IMR-90 (cell line): ENCODE measurements at regions not wholly inside any gene's neighbourhood (a gene's known extent, or its start where the extent isn't known, plus 50 kb on each side); places are given as distances from the start of the nearest gene placed in this dataset.

ENCODE experiments used
- ATAC-seq: fragments of 200-7000 bp; cut with Tn5 transposase; 2 replicates; pipeline ENCODE4 v1.9.1; 2020; ENCODE audit warnings: low read depth, mild to moderate bottlenecking, moderate library complexity
- BruUV-seq: library from RNA; stranded (reverse); fragments of 400-500 nt; replicated peaks from 2 replicates; lab custom pipeline; 2021; lab: Mats Ljungman, UMichigan
- CTCF ChIA-PET: fragments of 300-600 bp; formaldehyde crosslinking; extraction: SDS; loops from one replicate; lab custom pipeline; 2021; ENCODE audit warnings: antibody characterized with exemption; lab: Yijun Ruan, JAX
- POLR2A ChIA-PET: fragments of 300-600 bp; sonication (Branson Sonifier 250); formaldehyde crosslinking; loops from one replicate; lab custom pipeline; 2022; ENCODE audit warnings: antibody characterized with exemption; ENCODE audit not compliant: unreplicated experiment; lab: Charles Lee
- DNase-seq: peaks from one replicate; pipeline ENCODE4 v3.0.0; 2013
- H2AFZ ChIP-seq: replicated peaks from 2 replicates; pipeline ENCODE3; 2013; ENCODE audit warnings: low read length, mild to moderate bottlenecking; ENCODE audit not compliant: poor library complexity
- H2AK5ac ChIP-seq: 2 replicates; pipeline ENCODE4 v1.6.1; 2013; ENCODE audit warnings: low read depth, low read length, inconsistent platforms
- H2AK9ac ChIP-seq: replicated peaks from 2 replicates; pipeline ENCODE3; 2013; ENCODE audit warnings: mild to moderate bottlenecking, low read depth, low read length, moderate library complexity; ENCODE audit not compliant: poor library complexity
- H2BK120ac ChIP-seq: 2 replicates; pipeline ENCODE4 v1.6.1; 2013; ENCODE audit warnings: low read depth, low read length, inconsistent platforms
- H2BK15ac ChIP-seq: 3 replicates; pipeline ENCODE4 v1.6.1; 2013; ENCODE audit warnings: low read depth, low read length, inconsistent platforms
- H2BK20ac ChIP-seq: 2 replicates; pipeline ENCODE4 v1.6.1; 2013; ENCODE audit warnings: low read depth, mild to moderate bottlenecking, inconsistent platforms, low read length, moderate library complexity
- H2BK5ac ChIP-seq: 2 replicates; pipeline ENCODE4 v1.6.1; 2013; ENCODE audit warnings: mild to moderate bottlenecking, low read depth, low read length, inconsistent platforms; ENCODE audit not compliant: poor library complexity, severe bottlenecking
- H3K14ac ChIP-seq: replicated peaks from 2 replicates; pipeline ENCODE4 v1.6.1; 2013; ENCODE audit warnings: low read depth, low read length, inconsistent platforms
- H3K18ac ChIP-seq: 2 replicates; pipeline ENCODE4 v1.6.1; 2013; ENCODE audit warnings: low read depth, low read length, control low read depth
- H3K23ac ChIP-seq: 2 replicates; pipeline ENCODE4 v1.6.1; 2013; ENCODE audit warnings: low read depth, low read length, inconsistent platforms
- H3K27ac ChIP-seq: 2 replicates; pipeline ENCODE4 v1.5.1; 2013; ENCODE audit warnings: mild to moderate bottlenecking, control low read depth, low read length; ENCODE audit not compliant: insufficient read depth
- H3K27me3 ChIP-seq: 2 replicates; pipeline ENCODE4 v1.6.1; 2013; ENCODE audit warnings: low read length; ENCODE audit not compliant: control insufficient read depth, insufficient read depth
- H3K36me3 ChIP-seq: 2 replicates; pipeline ENCODE4 v1.6.1; 2013; ENCODE audit warnings: low read length, mixed read lengths; ENCODE audit not compliant: control insufficient read depth, insufficient read depth
- H3K4ac ChIP-seq: 2 replicates; pipeline ENCODE4 v1.6.1; 2013; ENCODE audit warnings: low read depth, low read length, inconsistent platforms
- H3K4me1 ChIP-seq: 2 replicates; pipeline ENCODE4 v1.6.1; 2013; ENCODE audit warnings: low read length, mixed read lengths; ENCODE audit not compliant: control insufficient read depth, insufficient read depth
- H3K4me2 ChIP-seq: 2 replicates; pipeline ENCODE4 v1.6.1; 2013; ENCODE audit warnings: low read depth, mild to moderate bottlenecking, control low read depth, low read length, moderate library complexity
- H3K4me3 ChIP-seq: 2 replicates; pipeline ENCODE4 v1.5.1; 2013; ENCODE audit warnings: low read depth, mild to moderate bottlenecking, control low read depth, low read length, moderate library complexity; ENCODE audit not compliant: insufficient read depth
- H3K56ac ChIP-seq: 2 replicates; pipeline ENCODE4 v1.6.1; 2013; ENCODE audit warnings: low read length, inconsistent platforms; ENCODE audit not compliant: insufficient read depth; ENCODE audit errors: extremely low read depth
- H3K79me1 ChIP-seq, 2 experiments: 2 replicates each; pipeline ENCODE4 v1.6.1; 2013; ENCODE audit warnings: low read length in 2 of 2, inconsistent platforms in 1 of 2, low read depth in 1 of 2
- H3K9ac ChIP-seq: 2 replicates; pipeline ENCODE4 v1.6.1; 2013; ENCODE audit warnings: low read depth, low read length, control low read depth
- H3K9me1 ChIP-seq: 2 replicates; pipeline ENCODE4 v1.6.1; 2013; ENCODE audit warnings: low read length, inconsistent platforms; ENCODE audit not compliant: insufficient read depth
- H3K9me3 ChIP-seq: 2 replicates; pipeline ENCODE4 v1.6.1; 2013; ENCODE audit warnings: low read length; ENCODE audit not compliant: control insufficient read depth, insufficient read depth
- H4K20me1 ChIP-seq: 2 replicates; pipeline ENCODE4 v1.6.1; 2013; ENCODE audit warnings: low read length, inconsistent platforms; ENCODE audit not compliant: insufficient read depth
- H4K5ac ChIP-seq: 2 replicates; pipeline ENCODE4 v1.6.1; 2013; ENCODE audit warnings: mild to moderate bottlenecking, low read depth, low read length, control low read depth
- H4K8ac ChIP-seq, 2 experiments: 2 replicates each; pipeline ENCODE4 v1.6.1; 2013; ENCODE audit warnings: low read depth in 2 of 2, low read length in 2 of 2, control low read depth in 1 of 2, inconsistent platforms in 1 of 2
- H4K91ac ChIP-seq: 2 replicates; pipeline ENCODE4 v1.6.1; 2013; ENCODE audit warnings: low read depth, low read length, inconsistent platforms; ENCODE audit not compliant: insufficient read depth
- CEBPB ChIP-seq: IDR thresholded peaks from 2 replicates; pipeline ENCODE4 v1.6.1; 2012; ENCODE audit warnings: low read depth, low read length, improper control_type of control experiment
- MAZ ChIP-seq: IDR thresholded peaks from 2 replicates; pipeline ENCODE4 v1.6.1; 2012; ENCODE audit warnings: low read depth, mild to moderate bottlenecking, low read length, improper control_type of control experiment, moderate library complexity, borderline replicate concordance
- POLR2A ChIP-seq: IDR thresholded peaks from 2 replicates; pipeline ENCODE4 v1.6.1; 2012; ENCODE audit warnings: mild to moderate bottlenecking, low read depth, low read length
- WGBS, 2 experiments: methylation state at CpG; one replicate each; pipeline versions ENCODE4 v1.1.5 to v1.1.7; 2013; ENCODE audit warnings: missing lambda C conversion rate in 2 of 2; ENCODE audit not compliant: insufficient read length in 1 of 2; ENCODE audit errors: extremely low coverage in 2 of 2; 5-methylcytosine and 5-hydroxymethylcytosine counted together
- dilution Hi-C: fragments of 300-500 bp; cut with HindIII; formaldehyde crosslinking; loops from one replicate; pipeline ENCODE4 v1.14.3; 2018; ENCODE audit warnings: low sequenced_read_pairs; ENCODE audit not compliant: unreplicated experiment
- in situ Hi-C: fragments of 300-500 bp; cut with MboI; formaldehyde crosslinking; loops from 3 replicates; pipeline ENCODE4 v1.14.3; 2019; ENCODE audit warnings: low sequenced_read_pairs, inconsistent platforms, mixed read lengths
- intact Hi-C: fragments of 100-400 bp; cut with micrococcal nuclease; formaldehyde crosslinking; loops from 2 replicates; pipeline ENCODE4 v1.10.0; 2022

GRCh38 chr13:99640260-99640659 is 139.0 kb downstream of the TM9SF2 start:
- ATAC-seq (no peak), DNase-seq (no peak)
- H3K27ac ChIP-seq, result no peak overlapping the region
- WGBS, 2 experiments, result no CpG with 5 or more reads among the region's 3 CpGs
- no peaks in the 10 kb centered on the region for H3K36me3 ChIP-seq
- H3K9ac ChIP-seq, result no peak overlapping the region
- H3K27me3 ChIP-seq, result peaks cover 11% of the 10 kb centered on the region
- no peak overlapping the region for H2BK5ac ChIP-seq
- H3K9me3 ChIP-seq, result no peaks in the 10 kb centered on the region
- ChIA-PET CTCF (no interaction called here), POLR2A (no interaction called here)
- H2BK15ac ChIP-seq, result no peak overlapping the region
- dilution Hi-C loops, result no loop called here
- no peak overlapping the region for H3K4me2 ChIP-seq
- H3K79me1 ChIP-seq, result no peaks in the 10 kb centered on the region
- H3K14ac ChIP-seq, result no peak overlapping the region
- no peaks in the 10 kb centered on the region for H3K9me1 ChIP-seq
- no peak overlapping the region for H3K4ac ChIP-seq
- intact Hi-C loops, result no loop called here
- no peak overlapping the region for H2BK120ac ChIP-seq
- no peak overlapping the region for H2AK9ac ChIP-seq
- H4K8ac ChIP-seq, result no peak overlapping the region
- no peaks in the 10 kb centered on the region for H3K4me1 ChIP-seq
- no peak overlapping the region for H3K56ac ChIP-seq
- H3K18ac ChIP-seq, result no peak overlapping the region
- in situ Hi-C loops, result no loop called here
- no peak overlapping the region for H4K5ac ChIP-seq
- no peak overlapping the region for H2AK5ac ChIP-seq
- no peak overlapping the region for H2AFZ ChIP-seq
- H2BK20ac ChIP-seq, result no peak overlapping the region
- TF ChIP-seq MAZ, result no peak
- TF ChIP-seq POLR2A, result no peak
- TF ChIP-seq CEBPB, result no peak
- H4K20me1 ChIP-seq, result no peaks in the 10 kb centered on the region
- no peak overlapping the region for H4K91ac ChIP-seq
- H3K4me3 ChIP-seq, result no peak overlapping the region
- no peak overlapping the region for H3K23ac ChIP-seq
- BruUV-seq, result no TSS peak
